ENCODE measurements at regions not wholly inside any gene's neighbourhood (a gene's known extent, or its start where the extent isn't known, plus 50 kb on each side); places are given as distances from the start of the nearest gene placed in this dataset.

DNA sequence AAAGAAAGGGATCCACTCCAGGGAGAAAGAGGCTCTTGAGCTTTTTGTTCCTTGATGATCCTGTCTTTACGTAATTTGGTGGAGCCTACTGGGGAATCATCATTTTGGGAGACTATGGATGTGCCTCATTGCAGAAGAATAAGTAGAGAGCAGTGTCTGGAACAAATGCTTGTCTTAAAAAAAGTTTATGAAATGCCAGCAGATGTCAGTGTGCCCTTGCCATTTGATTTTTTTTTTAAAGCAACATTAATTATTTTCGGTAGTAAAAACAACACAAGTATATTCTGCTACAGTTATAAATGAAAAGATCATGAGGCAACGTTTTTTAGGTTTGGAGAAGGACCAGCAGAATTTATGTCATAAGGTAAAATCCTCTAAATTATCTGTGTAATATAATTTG, 934.8 kb upstream of the EEF2KMT start:
- Histone ChIP-seq H2BK5ac (ENCODE audit: low read depth, low read length, poor library complexity, severe bottlenecking) (no peak overlapping the region), H2BK120ac (ENCODE audit: low read depth, low read length) (no peak overlapping the region), H2BK15ac (ENCODE audit: low read depth, low read length) (no peak overlapping the region), H3K36me3 (ENCODE audit: control insufficient read depth, insufficient read depth, low read length) (no peaks in the 10 kb centered on the region), H4K5ac (ENCODE audit: low read depth, low read length) (no peak overlapping the region), H3K9me3 (ENCODE audit: control insufficient read depth, insufficient read depth, low read length) (peaks cover 11% of the 10 kb centered on the region), H3K18ac (ENCODE audit: low read depth, low read length) (no peak overlapping the region), H3K56ac (ENCODE audit: extremely low read depth, insufficient read depth, low read length) (no peak overlapping the region), H2BK20ac (ENCODE audit: low read depth, low read length) (no peak overlapping the region), H3K79me1 (ENCODE audit: low read depth in 1 of 2, low read length in 2 of 2) (no peaks in the 10 kb centered on the region), H3K23ac (ENCODE audit: low read depth, low read length) (no peak overlapping the region), H3K27ac (ENCODE audit: insufficient read depth, low read length) (no peak overlapping the region), H3K4me1 (ENCODE audit: control insufficient read depth, insufficient read depth, low read length) (no peaks in the 10 kb centered on the region), H3K4me3 (ENCODE audit: insufficient read depth, low read depth, low read length) (no peak overlapping the region), H2AFZ (replicated peaks; ENCODE audit: low read length, poor library complexity) (no peak overlapping the region), H3K9me1 (ENCODE audit: insufficient read depth, low read length) (no peaks in the 10 kb centered on the region), H4K20me1 (ENCODE audit: insufficient read depth, low read length) (no peaks in the 10 kb centered on the region), H3K4me2 (ENCODE audit: low read depth, low read length) (no peak overlapping the region), H3K9ac (ENCODE audit: low read depth, low read length) (no peak overlapping the region), H2AK9ac (replicated peaks; ENCODE audit: low read depth, low read length, poor library complexity) (no peak overlapping the region), H4K91ac (ENCODE audit: insufficient read depth, low read depth, low read length) (no peak overlapping the region), H3K4ac (ENCODE audit: low read depth, low read length) (no peak overlapping the region), H3K14ac (replicated peaks; ENCODE audit: low read depth, low read length) (no peak overlapping the region), H2AK5ac (ENCODE audit: low read depth, low read length) (no peak overlapping the region), H3K27me3 (ENCODE audit: control insufficient read depth, insufficient read depth, low read length) (no peaks in the 10 kb centered on the region), H4K8ac (ENCODE audit: low read depth in 2 of 2, low read length in 2 of 2) (no peak overlapping the region)
- BruUV-seq (replicated peaks) = no TSS peak
- intact Hi-C loops (cut with micrococcal nuclease) (no loop called here), in situ Hi-C loops (cut with MboI; ENCODE audit: low sequenced_read_pairs) (no loop called here), dilution Hi-C loops (cut with HindIII; ENCODE audit: low sequenced_read_pairs, unreplicated experiment) (no loop called here)
- TF ChIP-seq MAFK (IDR thresholded peaks at IDR 0.05; ENCODE audit: low read depth, low read length) (no peak), MAZ (IDR thresholded peaks at IDR 0.05; ENCODE audit: borderline replicate concordance, low read depth, low read length) (no peak), USF2 (IDR thresholded peaks at IDR 0.05; ENCODE audit: low read depth, low read length) (no peak)
- WGBS, 2 experiments (ENCODE audit: extremely low coverage in 2 of 2, insufficient read length in 1 of 2) = 29% methylated on average over 1 of the region's 3 CpGs; no CpG with 5 or more reads in 1 of the 2 experiments
- POLR2A ChIA-PET (ENCODE audit: unreplicated experiment) = no interaction called here
- ATAC-seq (ENCODE audit: low read depth) (no peak), DNase-seq (no peak)
- CTCF ChIA-PET = no interaction called here
